Aorta (tissue), 5 donors: ENCODE measurements at regions not wholly inside any gene's neighbourhood (a gene's known extent, or its start where the extent isn't known, plus 50 kb on each side); places are given as distances from the start of the nearest gene placed in this dataset.
"Not testable (repeated sequence)": the region's sequence is repeated elsewhere in the genome, so short reads cannot be mapped to it uniquely, and the experiment has no call there.

Experiments
- ATAC-seq: fragments of 200-7000 bp; cut with Tn5 transposase; one replicate; pipeline ENCODE4 v1.9.1; 2022; ENCODE audit warnings: moderate library complexity; ENCODE audit not compliant: low FRiP score
- DNase-seq, 2 donors: peaks; one replicate each; pipeline ENCODE4 v3.0.0-alpha.2; 2020
- H3K27ac ChIP-seq, 2 donors: one replicate each; pipeline ENCODE4 v1.5.1; 2013; ENCODE audit warnings: low read length in 2 of 2, mild to moderate bottlenecking in 2 of 2, moderate library complexity in 2 of 2, control low read depth in 1 of 2, inconsistent platforms in 1 of 2, low read depth in 1 of 2
- H3K27me3 ChIP-seq, 2 donors: one replicate each; pipeline ENCODE4 v1.6.1; 2013; ENCODE audit warnings: control low read depth in 1 of 2, low read length in 1 of 2, mild to moderate bottlenecking in 1 of 2, moderate library complexity in 1 of 2; ENCODE audit not compliant: insufficient read depth in 2 of 2, control insufficient read depth in 1 of 2
- H3K36me3 ChIP-seq, 2 donors: one replicate each; pipeline ENCODE4 v1.6.1; 2013; ENCODE audit warnings: control low read depth in 1 of 2, low read length in 1 of 2, mild to moderate bottlenecking in 1 of 2; ENCODE audit not compliant: insufficient read depth in 2 of 2, control insufficient read depth in 1 of 2
- H3K4me1 ChIP-seq, 2 donors: one replicate each; pipeline ENCODE4 v1.6.1; 2013; ENCODE audit warnings: low read length in 2 of 2, control low read depth in 1 of 2, mild to moderate bottlenecking in 1 of 2, moderate library complexity in 1 of 2; ENCODE audit not compliant: insufficient read depth in 2 of 2, control insufficient read depth in 1 of 2
- H3K4me3 ChIP-seq, 2 donors: one replicate each; pipeline ENCODE4 v1.5.1; 2013; ENCODE audit warnings: low read length in 2 of 2, control low read depth in 1 of 2, mild to moderate bottlenecking in 1 of 2
- H3K9me3 ChIP-seq: one replicate; pipeline ENCODE4 v1.6.1; 2013; ENCODE audit warnings: mild to moderate bottlenecking, low read length; ENCODE audit not compliant: control insufficient read depth
- WGBS, 2 donors: extraction: QIAGEN DNeasy Blood & Tissue Kit; methylation state at CpG; one replicate each; pipeline ENCODE4 v1.1.7; 2013; 5-methylcytosine and 5-hydroxymethylcytosine counted together
- intact Hi-C, 2 donors: fragments of 100-400 bp; cut with DNase I; formaldehyde crosslinking; loops; one replicate each; pipeline versions ENCODE4 v1.14.2 to v1.15.0; 2022
- donor health status: healthy with polysubstance abuse.
- donor health status: Bipolar disorder and iron deficiency.
- donor health status: DM: no; HTN: no; CAD: no.
- donor health status: DM: no; HTN: no; CAD: no.
- donor health status: DM: yes; HTN: yes; CAD: no.

DNA sequence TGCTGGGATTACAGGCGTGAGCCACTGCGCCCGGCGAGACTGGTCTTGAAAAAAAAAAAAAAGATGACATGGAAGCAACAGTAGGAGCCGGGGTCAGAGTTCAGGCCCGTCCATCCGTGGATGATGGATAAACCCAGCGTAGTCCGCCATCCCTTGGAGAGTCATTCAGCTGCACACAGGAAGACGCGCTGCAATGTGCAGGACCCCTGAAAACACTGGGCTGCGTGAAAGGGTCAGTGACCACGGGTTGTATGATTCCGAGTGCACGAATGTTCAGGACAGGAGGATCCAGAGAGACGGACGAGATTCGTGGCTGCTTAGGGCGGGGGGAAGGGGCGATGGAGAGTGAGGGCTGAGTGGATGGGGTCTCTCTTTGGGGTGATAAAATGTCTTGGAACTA, 76.5 kb upstream of the METTL9 start:
- peak in 1 of 2 donors; percentile 71 for DNase-seq
- 75 to 84% methylated on average over 20 of the region's 20 CpGs for WGBS, 2 donors
- not testable (repeated sequence) for ATAC-seq

GRCh38 chr16:21523411-21524067, 75.8 kb upstream of the METTL9 start:
- DNase-seq (no peak), ATAC-seq (no peak)
- Histone ChIP-seq H3K27me3 (no peaks in the 10 kb centered on the region), H3K36me3 (no peaks in the 10 kb centered on the region), H3K4me3 (no peak overlapping the region), H3K27ac (no peak overlapping the region), H3K9me3 (no peaks in the 10 kb centered on the region), H3K4me1 (no peaks in the 10 kb centered on the region)
- intact Hi-C loops = no loop called here
- WGBS, 2 donors = 93 to 94% methylated on average over 17 of the region's 17 CpGs

More for the DNA sequence above, 76.5 kb upstream of the METTL9 start:
- H3K27me3 ChIP-seq, H3K9me3 ChIP-seq, intact Hi-C loops, H3K27ac ChIP-seq, H3K4me1 ChIP-seq, H3K4me3 ChIP-seq, H3K36me3 ChIP-seq: not testable (repeated sequence)

DNA sequence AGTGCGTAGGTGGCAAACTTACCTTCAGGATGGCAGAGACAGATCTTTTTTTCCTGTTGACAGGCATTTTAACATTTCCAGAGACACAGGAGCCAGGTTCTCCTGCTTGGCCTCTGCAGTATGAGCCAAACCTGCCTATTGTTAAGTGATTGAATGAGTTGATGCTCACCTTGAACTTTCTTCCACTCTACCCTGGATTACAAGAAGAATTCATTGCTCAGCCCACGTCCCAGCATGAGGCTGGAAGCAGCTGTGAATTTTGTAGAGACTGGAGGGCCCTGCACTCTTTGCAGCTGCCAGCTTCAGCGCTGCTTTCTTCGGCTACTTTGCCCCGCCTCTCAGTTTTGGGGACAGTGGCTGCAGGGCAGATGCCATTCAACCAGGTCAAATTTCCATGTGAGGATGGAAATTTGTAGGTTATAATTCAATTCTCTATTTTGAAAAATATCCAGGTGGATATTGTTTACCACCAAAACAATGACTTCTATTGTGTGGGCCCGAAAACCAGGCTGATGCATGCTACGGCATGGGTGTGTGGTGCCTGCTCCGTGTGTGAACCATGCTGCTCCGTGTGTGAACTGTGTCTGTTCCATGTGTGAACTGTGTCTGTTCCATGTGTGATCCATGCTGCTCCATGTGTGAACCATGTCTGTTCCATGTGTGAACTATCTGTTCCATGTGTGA, 75.2 kb upstream of the METTL9 start:
- no peak overlapping the region for H3K27ac ChIP-seq
- intact Hi-C loops = no loop called here
- H3K4me1 ChIP-seq = no peaks in the 10 kb centered on the region
- no peaks in the 10 kb centered on the region for H3K27me3 ChIP-seq
- DNase-seq (peak in 1 of 2 donors; percentile 71), ATAC-seq (no peak)
- no peaks in the 10 kb centered on the region for H3K9me3 ChIP-seq
- H3K36me3 ChIP-seq = no peaks in the 10 kb centered on the region
- WGBS, 2 donors = 89 to 95% methylated on average over 9 of the region's 9 CpGs
- H3K4me3 ChIP-seq = no peak overlapping the region

DNA sequence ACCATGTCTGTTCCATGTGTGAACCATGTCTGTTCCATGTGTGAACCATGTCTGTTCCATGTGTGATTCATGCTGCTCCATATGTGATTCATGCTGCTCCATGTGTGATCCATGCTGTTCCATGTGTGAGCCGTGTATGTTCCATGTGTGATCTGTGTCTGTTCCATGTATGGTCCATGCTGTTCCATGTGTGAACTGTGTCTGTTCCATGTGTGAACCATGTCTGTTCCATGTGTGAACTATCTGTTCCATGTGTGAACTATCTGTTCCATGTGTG, 74.7 kb upstream of the METTL9 start:
- H3K27ac ChIP-seq, H3K4me3 ChIP-seq, ATAC-seq, H3K27me3 ChIP-seq, intact Hi-C loops, H3K4me1 ChIP-seq, H3K36me3 ChIP-seq, DNase-seq, H3K9me3 ChIP-seq: not testable (repeated sequence)
- 94 to 100% methylated on average over 1 of the region's 1 CpG for WGBS, 2 donors

GRCh38 chr16:21525029-21525895, 74.1 kb upstream of the METTL9 start:
- WGBS, 2 donors = 65 to 68% methylated on average over 14 of the region's 14 CpGs

GRCh38 chr16:21525956-21526922, 73.1 kb upstream of the METTL9 start:
- H3K27ac ChIP-seq, H3K4me3 ChIP-seq, H3K4me1 ChIP-seq, ATAC-seq, H3K27me3 ChIP-seq, intact Hi-C loops, H3K36me3 ChIP-seq, H3K9me3 ChIP-seq, DNase-seq: not testable (repeated sequence)
- 77 to 81% methylated on average over 21 of the region's 21 CpGs for WGBS, 2 donors

More at GRCh38 chr16:21525029-21525895, 74.1 kb upstream of the METTL9 start:
- DNase-seq = peak in 1 of 2 donors; percentile 78
- ATAC-seq, H3K36me3 ChIP-seq, H3K4me1 ChIP-seq, intact Hi-C loops, H3K9me3 ChIP-seq, H3K4me3 ChIP-seq, H3K27ac ChIP-seq, H3K27me3 ChIP-seq: not testable (repeated sequence)

DNA sequence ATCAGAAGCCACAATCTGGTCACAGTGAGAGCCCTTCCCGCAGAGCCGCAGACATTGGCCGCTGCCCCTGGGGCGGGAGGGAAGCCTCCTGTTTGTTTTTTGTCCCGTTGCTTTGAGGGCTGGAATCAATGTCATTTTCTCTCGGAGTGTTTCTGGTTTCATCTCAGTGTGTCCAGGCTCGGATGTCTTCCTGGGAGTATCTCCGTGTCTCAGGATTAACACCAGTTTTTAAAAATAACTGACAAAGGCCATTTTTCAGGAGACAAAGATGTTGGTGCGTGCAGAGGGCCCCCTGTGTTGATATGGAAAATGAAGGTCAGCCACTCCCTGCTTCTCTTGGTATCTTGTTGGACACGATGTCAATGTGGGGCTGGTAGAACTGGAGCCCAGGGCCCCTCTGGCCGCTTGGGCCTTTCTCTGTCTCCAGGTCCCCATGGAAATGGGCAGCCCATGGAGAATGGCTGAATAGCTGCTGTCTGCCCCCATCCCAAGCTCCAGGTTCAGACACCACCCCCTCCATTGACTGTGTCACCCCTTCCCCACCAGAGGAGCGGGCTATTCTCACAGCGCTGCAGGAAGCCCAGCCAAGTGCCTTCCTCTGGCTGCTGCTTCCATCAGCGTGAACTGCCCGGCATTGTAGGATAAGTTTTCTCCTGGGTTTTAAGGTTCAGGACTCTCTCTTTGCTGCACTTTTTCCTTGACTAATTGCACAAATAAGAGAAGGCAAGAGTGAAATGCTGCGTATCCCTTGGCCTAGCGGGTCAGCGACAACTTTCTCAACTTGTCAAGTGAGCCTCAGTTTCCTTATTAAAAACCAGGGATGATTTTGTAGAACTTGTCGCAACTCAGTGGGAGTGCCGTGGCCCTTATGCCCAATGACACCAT, 72.2 kb upstream of the METTL9 start:
- Histone ChIP-seq H3K36me3 (no peaks in the 10 kb centered on the region), H3K4me3 (no peak overlapping the region), H3K9me3 (no peaks in the 10 kb centered on the region), H3K4me1 (no peaks in the 10 kb centered on the region), H3K27ac (no peak overlapping the region), H3K27me3 (no peaks in the 10 kb centered on the region)
- WGBS, 2 donors = 87% methylated on average over 20 of the region's 20 CpGs
- peak; percentile 8 for ATAC-seq
- peak in 1 of 2 donors; percentile 74 for DNase-seq
- intact Hi-C loops = no loop called here
